ENCODE measurements at regions not wholly inside any gene's neighbourhood (a gene's known extent, or its start where the extent isn't known, plus 50 kb on each side); places are given as distances from the start of the nearest gene placed in this dataset.
"Not testable (repeated sequence)": the region's sequence is repeated elsewhere in the genome, so short reads cannot be mapped to it uniquely, and the experiment has no call there.

DNA sequence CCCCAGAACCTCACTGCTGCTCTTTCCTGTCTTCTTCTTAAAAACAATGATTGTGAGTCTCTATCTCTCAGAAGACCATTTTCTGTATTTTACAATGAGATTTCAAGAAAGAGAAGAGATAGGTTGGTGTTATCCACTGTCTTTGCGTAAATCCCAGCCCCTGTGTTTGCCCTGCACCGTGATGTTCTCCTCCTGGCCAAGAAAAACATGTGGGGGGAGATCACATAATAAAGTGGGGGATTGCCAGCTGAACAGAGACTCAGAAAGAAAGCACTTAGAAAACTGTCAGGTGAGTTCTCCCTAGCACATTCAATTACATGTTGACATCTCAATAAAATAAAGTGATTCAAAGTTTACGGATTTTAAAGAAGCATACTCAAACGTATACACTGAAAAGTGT lies 105.0 kb upstream of the PITRM1 start:
- DNase-seq (ENCODE audit: low read depth in 1 of 2, low spot score in 1 of 2) = no peak

DNA sequence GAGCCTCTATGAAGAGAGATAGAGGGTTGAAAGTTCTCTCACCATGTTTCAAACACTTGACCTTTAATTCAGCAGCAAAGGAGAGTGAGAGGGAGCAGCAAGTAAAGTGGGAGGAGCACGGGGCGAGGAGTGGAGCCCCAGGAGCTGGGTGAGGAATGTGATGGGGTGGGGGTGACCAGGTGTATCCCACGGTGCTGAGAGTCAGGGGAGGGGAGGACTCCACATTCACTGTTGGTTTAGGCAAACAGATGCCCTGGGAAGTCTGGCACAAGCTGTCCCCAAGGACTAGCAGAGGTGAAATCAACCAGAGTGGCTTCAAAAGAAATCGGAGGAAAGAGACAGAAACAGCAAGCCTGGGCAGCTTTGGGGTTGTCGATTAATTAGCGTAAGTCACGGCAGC lies 101.8 kb upstream of the PITRM1 start:
- no peak for DNase-seq (ENCODE audit: low read depth in 1 of 2, low spot score in 1 of 2)

DNA sequence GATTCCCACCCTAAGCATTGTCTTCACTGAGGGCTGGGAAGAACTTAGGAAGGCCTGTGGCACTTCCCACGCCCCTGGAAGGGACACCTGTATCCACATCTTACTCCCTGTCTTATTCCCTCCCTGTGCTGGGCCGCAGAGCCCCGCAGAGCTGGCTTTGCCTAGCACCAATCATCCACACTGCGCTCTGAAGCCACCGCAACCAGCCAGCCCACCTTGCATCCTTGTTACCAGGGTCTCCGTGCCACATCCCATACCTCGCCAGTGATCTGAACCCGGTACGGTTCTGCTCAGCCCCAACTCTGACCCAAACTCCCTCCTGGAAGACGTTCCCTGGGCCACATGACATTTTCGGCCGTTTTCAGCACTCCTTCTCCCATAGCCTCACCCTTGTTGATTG lies 101.4 kb upstream of the PITRM1 start:
- no peak for DNase-seq (ENCODE audit: low read depth in 1 of 2, low spot score in 1 of 2)

DNA sequence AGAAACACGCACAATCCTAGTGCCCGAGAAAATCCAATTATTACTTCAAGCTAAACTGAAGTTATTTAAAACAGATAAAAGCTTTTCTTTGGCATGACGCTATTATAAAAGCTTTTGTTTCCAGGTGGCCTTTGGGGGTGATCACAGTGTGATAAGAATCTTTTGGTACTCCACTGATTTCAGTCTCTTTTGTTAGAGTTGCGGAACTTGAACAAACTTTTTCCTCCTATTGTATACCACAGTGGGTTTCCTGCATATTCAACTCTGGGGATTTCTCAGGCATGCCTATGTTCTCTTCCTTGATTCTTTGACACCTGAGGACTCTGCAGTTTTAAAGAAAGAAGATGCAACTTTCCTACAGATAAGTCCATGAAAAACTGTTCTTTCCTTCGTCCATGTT lies 99.7 kb upstream of the PITRM1 start:
- DNase-seq (ENCODE audit: low read depth in 1 of 2, low spot score in 1 of 2) = no peak

DNA sequence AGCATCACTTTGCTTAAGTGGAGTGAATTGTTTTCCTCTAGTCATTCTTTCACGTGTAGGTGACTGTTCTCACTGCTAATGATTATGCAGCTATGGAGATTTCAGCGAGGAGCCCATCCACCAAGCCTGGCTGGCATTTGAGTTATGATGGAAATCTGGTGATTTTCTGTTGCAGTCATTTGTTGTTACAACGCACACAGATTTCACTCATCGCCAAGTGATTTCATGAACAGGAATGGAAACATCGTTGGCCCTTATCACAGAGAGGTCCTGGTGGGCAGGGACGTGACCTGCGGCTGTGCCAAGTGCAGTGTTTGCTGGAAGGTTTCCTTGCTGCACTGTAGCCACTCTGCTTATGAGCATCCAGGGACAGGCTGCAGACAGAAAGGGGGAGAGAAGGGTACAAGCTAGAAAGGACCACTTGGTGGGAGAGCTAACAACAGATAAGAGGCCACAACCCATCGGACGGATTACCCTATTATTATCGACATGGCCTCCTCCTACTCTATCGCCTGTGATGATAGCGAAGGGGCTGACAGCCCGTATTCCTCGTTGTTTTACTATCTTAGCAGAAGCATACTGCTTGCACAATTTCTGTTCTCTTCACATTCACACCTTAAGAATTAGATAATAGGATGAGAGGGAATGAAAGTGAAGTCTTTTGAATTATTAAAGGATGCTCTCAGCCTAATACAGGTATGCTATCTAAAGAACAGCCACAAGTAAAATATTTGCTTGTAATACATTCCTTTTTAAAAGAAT lies 99.0 kb upstream of the PITRM1 start:
- no peak for DNase-seq (ENCODE audit: low read depth in 1 of 2, low spot score in 1 of 2)

DNA sequence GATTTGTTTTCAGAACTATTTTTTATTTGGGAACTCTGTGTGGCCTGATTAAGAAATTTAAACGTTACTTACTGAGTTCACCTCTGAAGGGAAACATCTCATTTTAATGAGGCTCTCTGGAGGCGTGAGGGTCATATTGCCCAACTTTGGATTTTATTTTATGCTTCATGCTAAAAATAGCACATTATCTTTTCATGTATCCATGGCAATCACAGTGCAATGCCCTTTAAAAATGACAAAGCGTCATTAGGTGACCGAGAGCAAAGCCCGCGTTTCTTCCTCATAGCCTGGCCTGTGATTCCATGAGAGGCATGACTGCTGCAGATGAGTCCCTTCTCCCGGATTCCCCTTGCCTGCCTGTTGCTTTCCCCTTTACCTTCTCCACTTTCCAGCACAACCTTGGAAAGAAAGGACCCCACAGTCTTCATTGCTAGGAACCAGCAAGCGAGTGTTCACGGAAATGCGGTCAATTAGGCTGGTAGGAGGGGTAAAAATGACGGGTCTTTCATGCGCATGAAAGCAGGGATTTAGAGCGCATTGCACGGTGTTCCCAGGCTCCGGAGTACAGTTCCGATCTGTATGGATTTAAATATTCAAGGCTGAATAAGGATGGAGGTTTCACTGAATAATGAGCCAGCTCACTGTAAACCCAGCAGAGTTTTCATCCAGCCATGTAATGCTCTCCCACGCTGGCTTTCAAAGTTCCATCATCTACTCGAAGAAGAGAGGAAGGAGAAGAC lies 98.2 kb upstream of the PITRM1 start:
- no peak for DNase-seq (ENCODE audit: low read depth in 1 of 2, low spot score in 1 of 2)

DNA sequence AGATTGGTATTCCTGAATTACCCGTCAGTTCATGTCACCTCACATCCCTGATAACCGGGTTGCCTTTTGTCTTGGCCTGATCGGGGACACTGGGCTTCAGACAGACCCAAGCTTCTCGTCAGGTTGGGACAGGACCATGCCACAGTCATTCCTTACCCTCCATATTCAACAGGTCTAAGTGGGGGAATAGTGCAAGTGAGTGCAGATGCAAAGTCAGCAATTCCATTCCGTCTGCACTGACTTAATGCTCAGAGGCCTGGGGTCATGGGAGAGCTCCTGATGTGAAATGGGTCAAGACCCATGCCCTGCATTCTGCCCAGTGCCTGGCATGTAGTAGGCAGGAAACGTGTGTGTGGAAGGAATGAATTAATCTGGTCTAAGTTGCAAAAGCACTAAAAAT lies 95.4 kb upstream of the PITRM1 start:
- no peak for DNase-seq (ENCODE audit: low read depth in 1 of 2, low spot score in 1 of 2)

DNA sequence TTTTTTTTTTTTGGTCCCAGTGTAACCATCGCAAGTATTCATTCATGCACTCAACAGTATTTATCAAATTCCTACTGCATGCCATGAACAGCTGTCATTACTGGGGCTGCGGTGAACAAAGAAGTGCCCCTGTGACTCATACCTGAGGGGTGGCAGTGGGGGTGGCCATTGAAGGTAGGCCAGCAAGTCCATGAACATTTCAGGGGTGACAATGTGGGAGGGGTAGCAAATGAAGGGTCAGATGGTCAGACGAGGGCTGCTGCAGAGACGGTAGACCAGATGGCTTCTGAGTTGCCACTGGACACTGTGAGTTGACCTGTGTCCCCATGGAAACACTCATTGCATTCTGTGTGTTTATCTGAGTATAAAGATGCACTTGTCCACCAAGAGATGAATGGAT lies 92.5 kb upstream of the PITRM1 start:
- DNase-seq (ENCODE audit: low read depth in 1 of 2, low spot score in 1 of 2) = no peak

DNA sequence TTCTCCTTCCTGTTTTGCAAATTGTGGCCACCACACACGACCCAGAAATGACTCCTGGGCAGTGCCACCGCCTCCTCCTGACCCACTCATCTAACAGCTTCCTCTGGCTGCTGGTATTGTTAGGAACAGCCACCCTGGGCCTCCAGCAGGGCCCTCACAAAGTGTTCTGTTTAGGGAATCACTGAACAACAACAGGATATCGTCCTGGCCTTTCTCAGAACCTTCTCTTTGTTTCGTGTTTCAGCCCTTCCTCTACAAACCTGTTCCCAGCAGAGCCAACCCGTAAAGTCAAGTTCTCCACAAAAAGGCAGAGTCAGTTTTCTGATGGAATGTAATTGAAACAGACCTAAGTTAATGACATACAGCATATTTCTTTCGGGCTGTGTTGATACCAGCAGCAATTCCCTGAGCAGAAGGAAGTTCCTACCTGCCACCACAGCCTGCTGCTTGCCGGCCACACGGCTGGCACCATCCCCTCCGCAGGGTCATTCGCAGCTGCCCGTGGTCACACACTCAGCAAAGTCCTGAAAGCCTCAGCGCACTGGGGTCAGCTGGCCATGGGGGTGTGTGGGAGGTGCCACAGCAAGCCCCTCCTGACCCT lies 91.7 kb upstream of the PITRM1 start:
- no peak for DNase-seq (ENCODE audit: low read depth in 1 of 2, low spot score in 1 of 2)

DNA sequence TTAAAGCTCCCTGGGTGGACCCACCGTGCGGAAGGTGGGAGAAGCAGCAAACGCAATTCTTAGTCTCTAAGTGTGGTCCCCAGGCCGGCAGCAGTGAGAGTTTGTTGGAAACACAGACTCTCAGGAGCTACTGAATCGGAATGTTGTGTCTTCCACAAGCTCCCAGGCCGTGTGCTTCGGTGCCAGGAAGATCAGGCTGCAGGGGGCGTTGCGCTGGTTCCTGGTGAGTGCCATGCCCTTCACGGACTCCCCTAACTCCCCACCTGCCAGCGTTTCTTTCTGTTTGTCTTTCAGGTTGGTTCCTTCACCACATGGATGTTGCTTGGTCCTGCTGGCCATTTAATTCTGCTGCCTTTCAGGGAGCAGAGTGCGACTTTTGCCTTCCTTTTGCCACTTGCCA lies 91.2 kb upstream of the PITRM1 start:
- no peak for DNase-seq (ENCODE audit: low read depth in 1 of 2, low spot score in 1 of 2)

DNA sequence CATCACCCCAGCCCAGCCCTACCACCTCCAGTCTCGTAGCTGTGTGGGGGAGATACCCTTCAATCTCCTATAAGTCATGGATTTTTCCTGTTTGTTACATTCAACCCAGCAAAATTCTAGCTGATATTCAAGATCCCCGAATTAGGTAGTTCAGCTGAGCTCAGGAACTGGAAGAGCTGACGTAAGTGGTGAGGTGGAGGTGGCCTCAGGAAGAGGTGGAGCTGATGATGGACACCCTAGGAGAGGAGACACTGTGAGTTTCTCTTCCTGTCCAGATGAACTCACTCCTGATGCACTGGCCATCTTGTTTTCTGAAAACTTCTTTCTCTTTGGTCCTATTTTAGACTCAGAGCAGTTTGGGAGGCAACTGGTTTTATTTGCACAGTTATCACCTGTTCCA lies 90.5 kb upstream of the PITRM1 start:
- no peak for DNase-seq (ENCODE audit: low read depth in 1 of 2, low spot score in 1 of 2)

DNA sequence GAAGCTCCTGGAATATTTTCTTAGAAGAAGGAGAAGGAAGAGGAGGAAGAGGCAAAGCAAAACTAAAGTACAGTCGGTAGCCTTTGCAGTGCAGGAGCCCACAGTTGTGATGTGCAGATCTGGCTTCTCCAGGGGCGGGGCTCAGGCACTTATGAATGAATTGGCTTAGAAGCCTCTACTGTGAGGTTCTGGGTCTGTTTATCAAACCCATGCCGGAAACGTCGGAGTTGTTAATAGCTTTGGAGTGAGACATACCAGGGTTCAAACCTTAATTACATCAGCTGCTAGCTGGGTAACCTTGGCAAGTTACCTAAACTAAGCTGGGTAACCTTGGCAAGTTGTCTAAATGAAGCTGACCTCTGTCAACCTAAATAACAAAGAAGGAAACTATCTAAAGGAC lies 89.3 kb upstream of the PITRM1 start:
- no peak for DNase-seq (ENCODE audit: low read depth in 1 of 2, low spot score in 1 of 2)

DNA sequence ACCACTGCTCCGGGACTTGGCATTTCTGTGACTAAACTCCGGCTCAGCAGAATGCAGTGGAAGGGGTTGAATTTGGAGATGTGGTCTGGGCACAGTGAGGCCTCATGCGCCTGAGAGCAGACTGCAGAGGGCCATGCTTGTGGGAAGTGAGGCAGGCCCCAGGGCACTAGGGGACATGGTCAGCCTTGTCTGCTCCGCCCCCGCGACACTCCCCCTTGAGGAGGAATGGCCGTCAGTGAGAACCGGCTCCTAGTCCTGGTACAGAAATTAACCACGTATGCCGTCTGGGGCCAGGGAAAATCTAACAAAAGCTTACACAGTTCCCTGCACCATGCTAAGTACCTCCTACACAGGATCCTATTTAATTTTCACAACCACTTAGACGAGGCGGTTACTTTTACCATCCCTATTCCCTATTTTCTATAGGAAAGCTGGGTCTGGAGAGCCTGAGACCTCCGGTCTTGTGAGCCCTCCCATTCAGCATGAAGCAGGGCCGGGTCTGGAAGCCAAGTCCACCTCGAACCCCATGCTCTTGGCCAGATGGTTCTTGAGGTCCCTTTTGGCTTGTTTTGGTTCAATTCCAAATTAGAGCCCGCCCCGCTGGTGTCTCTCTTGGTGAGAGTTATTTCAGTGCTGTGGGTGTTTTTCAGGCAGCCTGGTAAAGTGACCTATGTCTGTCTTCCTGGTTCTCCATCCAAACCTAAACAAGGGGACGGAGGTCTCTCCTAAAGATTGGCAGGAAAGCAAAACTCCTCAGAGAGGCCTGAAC lies 87.7 kb upstream of the PITRM1 start:
- no peak for DNase-seq (ENCODE audit: low read depth in 1 of 2, low spot score in 1 of 2)

DNA sequence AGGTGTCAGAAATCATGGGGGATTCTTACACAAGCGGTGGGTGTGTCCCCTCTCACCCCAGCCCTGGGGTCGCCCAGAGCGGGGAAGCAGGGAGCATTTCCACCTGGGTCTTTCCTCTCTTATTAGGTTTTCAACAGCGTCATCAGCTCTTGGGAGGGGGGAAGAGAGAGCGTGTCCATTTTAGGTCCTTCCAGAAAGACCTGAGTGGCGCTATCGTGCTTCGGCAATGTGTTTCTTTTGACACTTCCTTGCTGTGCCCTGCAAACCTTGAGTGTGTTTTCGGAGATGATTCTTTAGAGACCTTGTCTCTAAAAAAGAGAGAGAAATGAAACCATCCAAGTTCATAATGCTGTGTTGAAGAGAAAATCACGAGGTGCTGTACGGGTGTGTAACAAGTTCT lies 86.9 kb upstream of the PITRM1 start:
- DNase-seq (ENCODE audit: low read depth in 1 of 2, low spot score in 1 of 2) = no peak

DNA sequence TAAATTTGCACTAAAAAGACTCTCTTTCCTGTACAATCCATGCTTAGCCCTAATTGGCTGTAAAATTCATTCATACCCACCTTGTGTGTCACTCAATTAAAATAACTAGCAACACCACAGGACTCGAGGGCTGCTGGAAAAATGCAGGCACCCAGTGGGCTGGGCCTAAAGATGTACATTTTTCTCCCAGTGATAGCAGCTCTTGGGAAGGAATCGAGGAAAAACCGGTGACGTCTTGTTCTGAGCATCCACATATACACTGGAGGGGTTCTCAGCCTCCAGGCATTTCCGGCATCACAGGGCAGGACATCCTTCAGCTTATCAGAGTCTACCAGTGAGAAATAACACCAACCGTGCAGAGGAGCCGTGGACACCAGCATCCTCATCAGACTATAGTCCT lies 85.8 kb upstream of the PITRM1 start:
- no peak for DNase-seq (ENCODE audit: low read depth in 1 of 2, low spot score in 1 of 2)

DNA sequence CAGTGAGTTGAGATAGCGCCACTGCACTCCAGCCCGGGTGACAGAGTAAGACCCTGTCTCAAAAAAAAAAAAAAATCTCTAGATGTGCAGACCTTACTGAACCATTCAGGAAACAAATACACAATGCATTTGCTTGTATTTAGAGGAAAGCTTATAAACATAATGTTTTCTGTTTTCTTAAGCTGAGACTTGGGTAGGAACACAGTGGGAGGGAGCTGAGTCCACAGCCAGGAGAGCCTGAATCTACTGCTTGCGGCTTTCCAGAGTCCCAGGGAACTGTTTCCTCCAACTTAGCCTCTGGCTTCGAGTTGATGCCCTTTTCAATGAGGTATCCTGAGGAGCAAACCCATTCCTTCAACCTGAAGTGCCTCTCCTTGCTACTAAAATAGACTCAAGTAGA lies 83.0 kb upstream of the PITRM1 start:
- no peak for DNase-seq (ENCODE audit: low read depth in 1 of 2, low spot score in 1 of 2)

DNA sequence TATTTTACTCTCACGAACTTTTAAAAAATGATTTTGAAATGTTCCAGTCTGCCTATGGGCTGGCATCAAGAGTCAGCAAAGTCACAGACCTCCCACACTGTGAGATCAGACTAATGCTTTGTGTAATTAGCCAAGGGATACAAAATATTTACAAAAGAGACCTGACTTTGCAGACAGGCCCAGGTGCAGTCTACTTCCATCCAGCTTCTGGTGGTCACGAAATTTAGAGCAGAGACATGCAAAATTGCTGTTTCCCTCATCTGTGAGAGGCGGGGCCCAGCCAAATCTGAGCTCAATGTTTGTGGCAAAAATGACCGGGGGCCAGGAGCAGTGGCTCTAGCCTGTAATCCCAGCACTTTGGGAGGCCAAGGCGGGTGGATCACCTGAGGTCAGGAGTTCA lies 82.5 kb upstream of the PITRM1 start:
- no peak for DNase-seq (ENCODE audit: low read depth in 1 of 2, low spot score in 1 of 2)

DNA sequence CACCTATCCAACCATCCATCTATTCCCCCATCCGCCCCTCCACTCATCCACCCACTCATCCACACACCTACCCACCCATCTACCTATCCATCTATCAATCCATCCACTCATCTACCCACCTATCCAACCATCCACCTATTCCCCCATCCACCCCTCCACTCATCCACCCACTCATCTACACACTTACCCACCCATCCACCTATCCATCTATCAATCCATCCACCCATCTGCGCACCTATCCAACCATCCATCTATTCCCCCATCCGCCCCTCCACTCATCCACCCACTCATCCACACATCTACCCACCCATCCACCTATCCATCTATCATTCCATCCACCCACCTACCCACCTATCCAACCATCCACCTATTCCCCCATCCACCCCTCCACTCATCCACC lies 81.4 kb upstream of the PITRM1 start:
- DNase-seq (ENCODE audit: low read depth in 1 of 2, low spot score in 1 of 2) = not testable (repeated sequence)

DNA sequence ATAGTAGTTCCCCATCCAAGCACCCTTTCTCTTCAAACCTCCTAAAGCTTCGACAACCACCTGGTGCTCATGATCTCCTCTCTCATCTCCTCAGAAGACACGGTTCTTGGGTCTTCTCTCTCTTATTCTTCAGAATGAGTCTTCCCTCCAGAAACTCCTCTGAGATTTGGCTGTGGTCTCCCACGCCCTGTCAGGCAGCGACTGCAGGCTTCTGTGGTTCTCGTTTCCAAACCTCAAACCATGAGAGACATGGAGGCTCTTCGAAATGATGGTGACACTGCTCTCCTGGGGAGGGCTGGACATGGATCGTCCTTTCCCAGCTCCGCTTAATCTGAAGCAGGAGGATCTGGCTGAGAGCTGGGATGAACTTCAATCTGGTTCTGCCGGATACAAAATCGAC lies 78.6 kb upstream of the PITRM1 start:
- DNase-seq (ENCODE audit: low read depth in 1 of 2, low spot score in 1 of 2) = no peak

DNA sequence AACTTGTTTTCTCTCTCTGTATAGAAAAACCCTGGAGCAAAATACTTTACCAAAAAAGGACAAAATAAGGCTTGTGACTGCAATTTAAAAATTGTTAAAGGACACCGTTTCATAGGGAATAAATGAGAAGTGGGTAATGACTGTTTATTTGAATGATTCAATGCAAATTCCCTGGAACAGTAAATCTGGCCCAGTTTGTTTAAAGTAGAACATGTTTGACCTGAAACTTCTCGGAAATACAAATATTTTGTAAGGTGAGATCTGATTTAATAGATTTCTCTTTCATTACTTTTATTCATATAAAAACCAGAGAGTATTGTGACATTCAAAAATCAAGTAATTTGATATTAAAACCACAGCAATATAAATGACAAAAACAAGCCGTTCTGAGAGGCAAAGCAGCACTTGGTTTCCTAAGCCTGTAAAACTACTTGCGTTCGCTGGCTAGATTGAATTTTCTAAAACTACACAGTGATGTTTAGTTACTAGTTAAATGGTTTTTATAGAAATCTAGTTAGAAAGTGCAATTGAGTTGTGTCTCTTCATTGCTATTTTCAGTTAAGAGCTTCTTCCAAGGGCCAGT lies 76.8 kb upstream of the PITRM1 start:
- DNase-seq (ENCODE audit: low read depth in 1 of 2, low spot score in 1 of 2) = no peak

DNA sequence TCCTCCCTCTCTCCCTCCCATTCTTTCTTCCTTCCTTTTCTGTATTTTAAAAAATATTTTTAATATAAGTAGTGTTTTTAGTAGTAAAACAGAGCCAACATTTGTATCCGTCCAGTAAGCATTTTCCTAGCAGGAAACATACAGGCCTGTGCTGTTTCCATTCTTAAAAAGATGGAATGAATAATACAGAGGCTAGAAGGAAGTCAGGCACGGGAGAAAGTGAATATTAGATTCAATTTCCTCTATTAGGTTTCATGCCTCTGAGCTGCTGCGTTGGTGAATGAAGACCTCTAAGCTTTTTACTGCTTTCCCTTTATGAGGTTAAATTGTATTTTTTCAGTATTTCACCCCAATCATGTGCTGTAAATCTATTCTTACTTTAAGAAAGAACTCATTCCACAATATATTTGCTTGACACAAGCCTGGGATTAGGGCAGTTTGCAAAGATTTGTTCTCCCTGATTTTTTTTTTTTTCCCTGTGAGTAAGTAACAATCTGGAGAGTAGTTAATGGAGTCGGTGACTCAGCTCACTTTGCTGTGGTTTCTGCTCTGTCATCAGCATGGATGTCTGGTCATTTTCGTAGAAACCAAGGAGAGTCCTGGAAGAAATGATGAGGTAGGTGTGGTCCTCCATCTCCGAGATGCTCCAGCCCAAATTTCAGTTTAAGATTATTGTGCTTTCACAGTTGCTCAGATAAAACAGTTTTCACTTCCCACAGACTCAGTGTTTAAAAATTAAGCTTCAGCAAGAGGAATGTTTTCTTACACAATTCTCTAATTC lies 76.1 kb upstream of the PITRM1 start:
- DNase-seq (ENCODE audit: low read depth in 1 of 2, low spot score in 1 of 2) = no peak

Measured in stimulated activated CD4-positive, alpha-beta T cell treated with anti-CD3 and anti-CD28 coated beads, Interleukin-15, amount 100 ng/mL, for 1 hour (primary cell).